ENCODE measurements at regions not wholly inside any gene's neighbourhood (a gene's known extent, or its start where the extent isn't known, plus 50 kb on each side); places are given as distances from the start of the nearest gene placed in this dataset.

GRCh38 chr5:155895484-155895883, 431.5 kb upstream of the SGCD start:
- ATAC-seq (no peak), DNase-seq (ENCODE audit: low spot score) (no peak)
- Mint-ChIP-seq H3K4me1 (peaks cover 6% of the 10 kb centered on the region), H3K27ac (no peak overlapping the region), H3K36me3 (no peaks in the 10 kb centered on the region), H3K9me3 (no peaks in the 10 kb centered on the region), H3K27me3 (ENCODE audit: low read depth) (no peaks in the 10 kb centered on the region), H3K4me3 (no peak overlapping the region)
- CTCF ChIA-PET, result no interaction called here
- POLR2A ChIA-PET, result no interaction called here
- TF ChIP-seq ZNF281 (CRISPR knock-in tag; IDR thresholded peaks at IDR 0.05) (no peak), TP53 (CRISPR knock-in tag; IDR thresholded peaks at IDR 0.05) (no peak), ZNF219 (CRISPR knock-in tag; IDR thresholded peaks at IDR 0.05; ENCODE audit: borderline replicate concordance) (no peak), ATF6 (CRISPR knock-in tag; IDR thresholded peaks at IDR 0.05) (no peak), ZNF425 (CRISPR knock-in tag; conservative IDR thresholded peaks at IDR 0.05) (no peak), CBFB (CRISPR knock-in tag; IDR thresholded peaks at IDR 0.05; ENCODE audit: low read depth) (no peak), ATF2 (CRISPR knock-in tag; IDR thresholded peaks at IDR 0.05; ENCODE audit: borderline replicate concordance, low read depth) (no peak), MAX (CRISPR knock-in tag; IDR thresholded peaks at IDR 0.05) (no peak), NR2C2 (CRISPR knock-in tag; IDR thresholded peaks at IDR 0.05) (no peak), ATF3 (CRISPR knock-in tag; conservative IDR thresholded peaks at IDR 0.05) (no peak), SOX15 (CRISPR knock-in tag; IDR thresholded peaks at IDR 0.05) (no peak), HMGXB4 (CRISPR knock-in tag; IDR thresholded peaks at IDR 0.05) (no peak), E2F5 (CRISPR knock-in tag; IDR thresholded peaks at IDR 0.05) (no peak), NR3C1 (CRISPR knock-in tag; conservative IDR thresholded peaks at IDR 0.05; ENCODE audit: low read depth) (no peak), SMAD4 (CRISPR knock-in tag; IDR thresholded peaks at IDR 0.05) (no peak)
- TF ChIP-seq, protein P1, sequence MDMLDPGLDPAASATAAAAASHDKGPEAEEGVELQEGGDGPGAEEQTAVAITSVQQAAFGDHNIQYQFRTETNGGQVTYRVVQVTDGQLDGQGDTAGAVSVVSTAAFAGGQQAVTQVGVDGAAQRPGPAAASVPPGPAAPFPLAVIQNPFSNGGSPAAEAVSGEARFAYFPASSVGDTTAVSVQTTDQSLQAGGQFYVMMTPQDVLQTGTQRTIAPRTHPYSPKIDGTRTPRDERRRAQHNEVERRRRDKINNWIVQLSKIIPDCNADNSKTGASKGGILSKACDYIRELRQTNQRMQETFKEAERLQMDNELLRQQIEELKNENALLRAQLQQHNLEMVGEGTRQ (CRISPR knock-in tag; IDR thresholded peaks at IDR 0.05), result no peak
- TF ChIP-seq, protein P2, sequence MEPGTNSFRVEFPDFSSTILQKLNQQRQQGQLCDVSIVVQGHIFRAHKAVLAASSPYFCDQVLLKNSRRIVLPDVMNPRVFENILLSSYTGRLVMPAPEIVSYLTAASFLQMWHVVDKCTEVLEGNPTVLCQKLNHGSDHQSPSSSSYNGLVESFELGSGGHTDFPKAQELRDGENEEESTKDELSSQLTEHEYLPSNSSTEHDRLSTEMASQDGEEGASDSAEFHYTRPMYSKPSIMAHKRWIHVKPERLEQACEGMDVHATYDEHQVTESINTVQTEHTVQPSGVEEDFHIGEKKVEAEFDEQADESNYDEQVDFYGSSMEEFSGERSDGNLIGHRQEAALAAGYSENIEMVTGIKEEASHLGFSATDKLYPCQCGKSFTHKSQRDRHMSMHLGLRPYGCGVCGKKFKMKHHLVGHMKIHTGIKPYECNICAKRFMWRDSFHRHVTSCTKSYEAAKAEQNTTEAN (CRISPR knock-in tag; IDR thresholded peaks at IDR 0.05), result no peak
- TF ChIP-seq, protein P3, sequence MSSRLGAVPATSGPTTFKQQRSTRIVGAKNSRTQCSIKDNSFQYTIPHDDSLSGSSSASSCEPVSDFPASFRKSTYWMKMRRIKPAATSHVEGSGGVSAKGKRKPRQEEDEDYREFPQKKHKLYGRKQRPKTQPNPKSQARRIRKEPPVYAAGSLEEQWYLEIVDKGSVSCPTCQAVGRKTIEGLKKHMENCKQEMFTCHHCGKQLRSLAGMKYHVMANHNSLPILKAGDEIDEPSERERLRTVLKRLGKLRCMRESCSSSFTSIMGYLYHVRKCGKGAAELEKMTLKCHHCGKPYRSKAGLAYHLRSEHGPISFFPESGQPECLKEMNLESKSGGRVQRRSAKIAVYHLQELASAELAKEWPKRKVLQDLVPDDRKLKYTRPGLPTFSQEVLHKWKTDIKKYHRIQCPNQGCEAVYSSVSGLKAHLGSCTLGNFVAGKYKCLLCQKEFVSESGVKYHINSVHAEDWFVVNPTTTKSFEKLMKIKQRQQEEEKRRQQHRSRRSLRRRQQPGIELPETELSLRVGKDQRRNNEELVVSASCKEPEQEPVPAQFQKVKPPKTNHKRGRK (CRISPR knock-in tag; IDR thresholded peaks at IDR 0.05; ENCODE audit: borderline replicate concordance), result no peak
- TF ChIP-seq, protein P4, sequence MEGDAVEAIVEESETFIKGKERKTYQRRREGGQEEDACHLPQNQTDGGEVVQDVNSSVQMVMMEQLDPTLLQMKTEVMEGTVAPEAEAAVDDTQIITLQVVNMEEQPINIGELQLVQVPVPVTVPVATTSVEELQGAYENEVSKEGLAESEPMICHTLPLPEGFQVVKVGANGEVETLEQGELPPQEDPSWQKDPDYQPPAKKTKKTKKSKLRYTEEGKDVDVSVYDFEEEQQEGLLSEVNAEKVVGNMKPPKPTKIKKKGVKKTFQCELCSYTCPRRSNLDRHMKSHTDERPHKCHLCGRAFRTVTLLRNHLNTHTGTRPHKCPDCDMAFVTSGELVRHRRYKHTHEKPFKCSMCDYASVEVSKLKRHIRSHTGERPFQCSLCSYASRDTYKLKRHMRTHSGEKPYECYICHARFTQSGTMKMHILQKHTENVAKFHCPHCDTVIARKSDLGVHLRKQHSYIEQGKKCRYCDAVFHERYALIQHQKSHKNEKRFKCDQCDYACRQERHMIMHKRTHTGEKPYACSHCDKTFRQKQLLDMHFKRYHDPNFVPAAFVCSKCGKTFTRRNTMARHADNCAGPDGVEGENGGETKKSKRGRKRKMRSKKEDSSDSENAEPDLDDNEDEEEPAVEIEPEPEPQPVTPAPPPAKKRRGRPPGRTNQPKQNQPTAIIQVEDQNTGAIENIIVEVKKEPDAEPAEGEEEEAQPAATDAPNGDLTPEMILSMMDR (IDR thresholded peaks at IDR 0.05), result no peak
